ENCODE measurements at regions not wholly inside any gene's neighbourhood (a gene's known extent, or its start where the extent isn't known, plus 50 kb on each side); places are given as distances from the start of the nearest gene placed in this dataset.

GRCh38 chrX:147570483-147570882, 341.2 kb upstream of the FMR1 start:
- DNase-seq (ENCODE audit: low read depth in 1 of 2, low spot score in 1 of 2) = no peak
- Histone ChIP-seq H3K27me3 (ENCODE audit: insufficient read depth, poor library complexity, severe bottlenecking) (no peaks in the 10 kb centered on the region), H3K27ac (replicated peaks) (no peak overlapping the region), H3K4me3 (replicated peaks; ENCODE audit: insufficient read depth, low read length) (no peak overlapping the region)
- TF ChIP-seq POLR2AphosphoS5 (IDR thresholded peaks at IDR 0.05; ENCODE audit: low read depth) (no peak), REST (IDR thresholded peaks at IDR 0.05; ENCODE audit: insufficient replicate concordance, low read depth) (no peak), GABPA (IDR thresholded peaks at IDR 0.05; ENCODE audit: low read depth) (no peak), SPI1 (IDR thresholded peaks at IDR 0.05; ENCODE audit: borderline replicate concordance, low read depth) (no peak)

GRCh38 chrX:147573266-147573665, 338.5 kb upstream of the FMR1 start:
- H3K27me3 ChIP-seq (ENCODE audit: insufficient read depth, poor library complexity, severe bottlenecking) = no peaks in the 10 kb centered on the region
- TF ChIP-seq SPI1 (IDR thresholded peaks at IDR 0.05; ENCODE audit: borderline replicate concordance, low read depth) = no peak
- no peak for TF ChIP-seq POLR2AphosphoS5 (IDR thresholded peaks at IDR 0.05; ENCODE audit: low read depth)
- TF ChIP-seq REST (IDR thresholded peaks at IDR 0.05; ENCODE audit: insufficient replicate concordance, low read depth) = no peak
- TF ChIP-seq GABPA (IDR thresholded peaks at IDR 0.05; ENCODE audit: low read depth) = no peak
- no peak for TF ChIP-seq CTCF (IDR thresholded peaks at IDR 0.05; ENCODE audit: insufficient read depth, low read length)
- DNase-seq (ENCODE audit: low read depth in 1 of 2, low spot score in 1 of 2) = no peak
- no peak overlapping the region for H3K4me3 ChIP-seq (replicated peaks; ENCODE audit: insufficient read depth, low read length)
- H3K27ac ChIP-seq (replicated peaks) = no peak overlapping the region

GRCh38 chrX:147602176-147602696, 309.5 kb upstream of the FMR1 start:
- Histone ChIP-seq H3K27me3 (ENCODE audit: insufficient read depth, poor library complexity, severe bottlenecking) (no peaks in the 10 kb centered on the region), H3K27ac (replicated peaks) (no peak overlapping the region), H3K4me3 (replicated peaks; ENCODE audit: insufficient read depth, low read length) (no peak overlapping the region)
- TF ChIP-seq REST (IDR thresholded peaks at IDR 0.05; ENCODE audit: insufficient replicate concordance, low read depth) (no peak), SPI1 (IDR thresholded peaks at IDR 0.05; ENCODE audit: borderline replicate concordance, low read depth) (no peak), POLR2AphosphoS5 (IDR thresholded peaks at IDR 0.05; ENCODE audit: low read depth) (no peak), GABPA (IDR thresholded peaks at IDR 0.05; ENCODE audit: low read depth) (no peak)
- DNase-seq (ENCODE audit: low read depth in 1 of 2, low spot score in 1 of 2) = no peak

- H3K27me3 ChIP-seq (ENCODE audit: insufficient read depth, poor library complexity, severe bottlenecking) = no peaks in the 10 kb centered on the region
- TF ChIP-seq SPI1 (IDR thresholded peaks at IDR 0.05; ENCODE audit: borderline replicate concordance, low read depth) (no peak), REST (IDR thresholded peaks at IDR 0.05; ENCODE audit: insufficient replicate concordance, low read depth) (no peak), POLR2AphosphoS5 (IDR thresholded peaks at IDR 0.05; ENCODE audit: low read depth) (no peak), GABPA (IDR thresholded peaks at IDR 0.05; ENCODE audit: low read depth) (no peak), CTCF (IDR thresholded peaks at IDR 0.05; ENCODE audit: insufficient read depth, low read length) (no peak)
- no peak overlapping the region for H3K4me3 ChIP-seq (replicated peaks; ENCODE audit: insufficient read depth, low read length)
- H3K27ac ChIP-seq (replicated peaks) = no peak overlapping the region
- DNase-seq (ENCODE audit: low read depth in 1 of 2, low spot score in 1 of 2) = no peak
Observed at GRCh38 chrX:147626605-147627004, 285.1 kb upstream of the FMR1 start.
